Body of pancreas (tissue), 4 donors: ENCODE measurements at regions not wholly inside any gene's neighbourhood (a gene's known extent, or its start where the extent isn't known, plus 50 kb on each side); places are given as distances from the start of the nearest gene placed in this dataset.

Experiments used
- ATAC-seq: fragments of 150-250 bp; one replicate; pipeline ENCODE4 v1.9.1; 2016
- DNase-seq, 4 donors: peaks; one replicate each; pipeline ENCODE4 v3.0.0-alpha.2; 2019
- H3K27ac ChIP-seq, 4 donors: fragments of 200-600 bp; sonication (generic); 1 replicate in 3 of 4; 2 replicates in 1 of 4; pipeline versions ENCODE4 v1.5.1 to v1.6.1; 2016 to 2019; ENCODE audit warnings: mild to moderate bottlenecking in 1 of 4, mixed read lengths in 1 of 4, moderate library complexity in 1 of 4
- H3K27me3 ChIP-seq, 2 donors: fragments of 200-600 bp; sonication (generic); one replicate each; pipeline ENCODE4 v1.6.0; 2016; ENCODE audit warnings: mild to moderate bottlenecking in 1 of 2
- H3K36me3 ChIP-seq, 2 donors: fragments of 200-600 bp; sonication (generic); replicated peaks in 1 of 2; 2 replicates each; pipeline ENCODE4 v1.5.1; 2016; ENCODE audit warnings: low read depth in 2 of 2; ENCODE audit not compliant: insufficient read depth in 1 of 2
- H3K4me1 ChIP-seq: fragments of 200-600 bp; sonication (generic); one replicate; pipeline ENCODE4 v1.6.0; 2016
- H3K4me3 ChIP-seq, 2 donors: fragments of 200-600 bp; sonication (generic); 1 replicate in 1 of 2; 2 replicates in 1 of 2; pipeline ENCODE4 v1.5.1; 2016 to 2019
- H3K9me3 ChIP-seq, 3 donors: fragments of 200-600 bp; sonication (generic); 1 replicate in 2 of 3; 2 replicates in 1 of 3; pipeline ENCODE4 v1.5.1; 2016
- POLR2A ChIP-seq, 3 donors: fragments of 450-650 bp; IDR thresholded peaks; one replicate each; pipeline ENCODE4 v1.6.1; 2016; ENCODE audit warnings: antibody characterized with exemption in 3 of 3, mild to moderate bottlenecking in 2 of 3
- WGBS, 2 donors: methylation state at CpG; one replicate each; pipeline ENCODE4 v1.1.5; 2017; 5-methylcytosine and 5-hydroxymethylcytosine counted together
- intact Hi-C: fragments of 100-400 bp; cut with DNase I; formaldehyde crosslinking; loops from one replicate; pipeline ENCODE4 v1.15.1; 2023
- TF ChIP-seq, protein P1 (sequence below), 7 experiments: fragments of 450-650 bp in 4 of 7; fragments of 200-600 bp in 3 of 7; sonication (generic) in 3 of 7; IDR thresholded peaks; one replicate each; pipeline ENCODE4 v1.5.1; 2016 to 2019; ENCODE audit warnings: antibody characterized with exemption in 7 of 7

DNA sequence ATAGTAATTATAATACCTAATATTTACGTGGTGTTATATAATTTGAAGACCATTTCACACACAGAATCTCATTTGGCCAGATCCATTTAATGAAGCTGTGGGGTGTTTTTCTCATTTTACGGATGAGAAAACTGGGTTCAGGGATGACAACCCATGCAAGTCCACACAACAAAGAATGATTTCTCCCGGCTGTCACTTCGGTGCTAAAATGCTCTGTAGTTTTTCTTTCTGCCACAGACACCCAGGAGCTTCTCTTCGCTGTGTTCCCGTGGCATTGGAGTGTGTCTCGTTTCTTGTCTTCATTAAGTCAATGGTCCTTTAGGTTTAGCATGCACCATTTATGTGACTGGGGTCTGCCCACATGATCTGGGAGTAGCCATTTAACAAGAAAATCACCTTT, 308.5 kb downstream of the ENC1 start:
- 92 to 95% methylated on average over 7 of the region's 7 CpGs for WGBS, 2 donors
- no peaks in the 10 kb centered on the region for H3K9me3 ChIP-seq
- H3K4me3 ChIP-seq = no peak overlapping the region
- no peaks in the 10 kb centered on the region for H3K27me3 ChIP-seq
- intact Hi-C loops = no loop called here
- no peak overlapping the region for H3K27ac ChIP-seq
- DNase-seq (no peak), ATAC-seq (no peak)
- TF ChIP-seq, protein P1, sequence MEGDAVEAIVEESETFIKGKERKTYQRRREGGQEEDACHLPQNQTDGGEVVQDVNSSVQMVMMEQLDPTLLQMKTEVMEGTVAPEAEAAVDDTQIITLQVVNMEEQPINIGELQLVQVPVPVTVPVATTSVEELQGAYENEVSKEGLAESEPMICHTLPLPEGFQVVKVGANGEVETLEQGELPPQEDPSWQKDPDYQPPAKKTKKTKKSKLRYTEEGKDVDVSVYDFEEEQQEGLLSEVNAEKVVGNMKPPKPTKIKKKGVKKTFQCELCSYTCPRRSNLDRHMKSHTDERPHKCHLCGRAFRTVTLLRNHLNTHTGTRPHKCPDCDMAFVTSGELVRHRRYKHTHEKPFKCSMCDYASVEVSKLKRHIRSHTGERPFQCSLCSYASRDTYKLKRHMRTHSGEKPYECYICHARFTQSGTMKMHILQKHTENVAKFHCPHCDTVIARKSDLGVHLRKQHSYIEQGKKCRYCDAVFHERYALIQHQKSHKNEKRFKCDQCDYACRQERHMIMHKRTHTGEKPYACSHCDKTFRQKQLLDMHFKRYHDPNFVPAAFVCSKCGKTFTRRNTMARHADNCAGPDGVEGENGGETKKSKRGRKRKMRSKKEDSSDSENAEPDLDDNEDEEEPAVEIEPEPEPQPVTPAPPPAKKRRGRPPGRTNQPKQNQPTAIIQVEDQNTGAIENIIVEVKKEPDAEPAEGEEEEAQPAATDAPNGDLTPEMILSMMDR (IDR thresholded peaks at IDR 0.05) = no peak
- TF ChIP-seq POLR2A (IDR thresholded peaks at IDR 0.05) = no peak
- no peaks in the 10 kb centered on the region for H3K36me3 ChIP-seq
- no peaks in the 10 kb centered on the region for H3K4me1 ChIP-seq

DNA sequence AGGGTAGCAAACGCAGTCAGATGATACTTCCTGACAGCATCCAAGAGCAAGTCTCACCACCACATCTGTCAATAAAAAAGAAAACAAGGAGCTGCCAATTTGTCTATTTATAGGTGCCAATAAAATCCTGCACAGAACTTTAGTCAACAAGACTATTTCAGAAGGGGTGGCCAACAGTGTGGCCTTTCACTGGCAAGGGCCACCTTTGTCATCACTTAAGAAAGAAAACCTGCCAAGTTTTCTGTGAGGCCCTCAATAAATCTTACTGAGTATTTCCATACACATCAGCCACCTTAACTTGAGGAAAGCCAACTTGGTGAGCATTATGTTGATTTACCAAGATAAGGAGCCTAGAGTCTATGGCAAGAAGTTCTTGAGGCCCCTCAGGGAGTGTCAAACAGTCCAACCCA, 312.3 kb downstream of the ENC1 start:
- DNase-seq (no peak), ATAC-seq (no peak)
- WGBS, 2 donors = 93 to 95% methylated on average over 1 of the region's 1 CpG

GRCh38 chr5:74327339-74327685, 313.2 kb downstream of the ENC1 start:
- 76 to 84% methylated on average over 2 of the region's 2 CpGs for WGBS, 2 donors
- Histone ChIP-seq H3K27me3 (no peaks in the 10 kb centered on the region), H3K4me1 (peaks cover 11% of the 10 kb centered on the region), H3K9me3 (no peaks in the 10 kb centered on the region), H3K4me3 (no peak overlapping the region), H3K27ac (peak overlapping the region in 1 of 4 donors; percentile 75), H3K36me3 (no peaks in the 10 kb centered on the region)
- intact Hi-C loops = no loop called here
- TF ChIP-seq POLR2A (IDR thresholded peaks at IDR 0.05) = no peak
- TF ChIP-seq, protein P1 (IDR thresholded peaks at IDR 0.05) = no peak
- no peak for ATAC-seq
- DNase-seq = no peak

More for the DNA sequence above, 312.3 kb downstream of the ENC1 start:
- intact Hi-C loops = no loop called here
- no peaks in the 10 kb centered on the region for H3K9me3 ChIP-seq
- H3K4me1 ChIP-seq = peaks cover 11% of the 10 kb centered on the region
- H3K27ac ChIP-seq = no peak overlapping the region
- no peak for TF ChIP-seq POLR2A (IDR thresholded peaks at IDR 0.05)
- TF ChIP-seq, protein P1 (IDR thresholded peaks at IDR 0.05) = no peak
- H3K4me3 ChIP-seq = no peak overlapping the region
- H3K27me3 ChIP-seq = no peaks in the 10 kb centered on the region
- no peaks in the 10 kb centered on the region for H3K36me3 ChIP-seq

DNA sequence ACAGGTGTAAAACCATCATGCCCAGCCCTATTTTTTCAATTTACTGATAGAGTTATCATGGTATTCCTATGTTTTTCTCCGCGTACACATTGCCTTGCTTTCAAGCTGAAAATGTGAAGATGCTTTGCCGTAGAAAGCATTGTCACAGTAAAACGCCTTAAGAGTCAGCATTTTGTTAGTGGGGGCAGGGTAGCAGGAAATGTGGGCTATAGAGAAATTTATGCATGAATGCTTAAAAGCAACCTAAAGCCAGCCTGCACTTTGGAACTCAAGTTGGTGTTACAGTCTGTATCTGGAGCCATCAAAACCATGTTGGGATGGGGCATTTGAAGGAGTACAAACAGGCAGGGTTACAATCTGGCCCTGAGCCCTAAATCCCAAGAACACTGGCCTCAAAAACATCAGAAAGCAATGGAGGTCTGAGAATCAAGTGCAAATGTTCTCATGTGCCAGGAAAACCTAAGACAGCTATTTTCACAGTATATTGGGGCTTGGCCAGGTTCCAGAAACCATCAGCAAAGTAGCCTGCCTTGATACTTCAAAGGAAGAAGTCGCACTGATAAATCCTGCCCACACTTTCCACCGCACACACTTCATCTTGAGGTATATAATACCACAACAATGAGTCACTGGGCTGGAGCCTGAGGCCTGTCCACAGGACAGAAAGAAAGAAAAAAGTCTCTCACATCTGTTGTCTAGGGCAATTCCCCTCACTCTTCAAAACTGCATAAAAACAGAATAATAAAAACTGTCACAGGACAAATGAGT, 313.8 kb downstream of the ENC1 start:
- DNase-seq = peak in 2 of 4 donors; percentile 14 to 20
- intact Hi-C loops = no loop called here

More for the DNA sequence above, 313.8 kb downstream of the ENC1 start:
- peak overlapping the region in 3 of 4 donors; percentile 18 to 75 (median 55) for H3K27ac ChIP-seq
- no peak overlapping the region for H3K4me3 ChIP-seq
- no peaks in the 10 kb centered on the region for H3K9me3 ChIP-seq
- no peaks in the 10 kb centered on the region for H3K27me3 ChIP-seq
- ATAC-seq = no peak
- TF ChIP-seq, protein P1 (IDR thresholded peaks at IDR 0.05) = no peak
- TF ChIP-seq POLR2A (IDR thresholded peaks at IDR 0.05) = no peak
- no peaks in the 10 kb centered on the region for H3K36me3 ChIP-seq
- WGBS, 2 donors = 80 to 89% methylated on average over 6 of the region's 6 CpGs
- H3K4me1 ChIP-seq = peaks cover 11% of the 10 kb centered on the region
